GM21381 (cell line): ENCODE measurements at regions not wholly inside any gene's neighbourhood (a gene's known extent, or its start where the extent isn't known, plus 50 kb on each side); places are given as distances from the start of the nearest gene placed in this dataset.
"Not testable (repeated sequence)": the region's sequence is repeated elsewhere in the genome, so short reads cannot be mapped to it uniquely, and the experiment has no call there.

Experiments
- ATAC-seq: cut with Tn5 transposase; IDR thresholded peaks from one replicate; pipeline ENCODE4 v1.9.1; 2021; ENCODE audit warnings: mild to moderate bottlenecking, moderate library complexity; ENCODE audit not compliant: unreplicated experiment

DNA sequence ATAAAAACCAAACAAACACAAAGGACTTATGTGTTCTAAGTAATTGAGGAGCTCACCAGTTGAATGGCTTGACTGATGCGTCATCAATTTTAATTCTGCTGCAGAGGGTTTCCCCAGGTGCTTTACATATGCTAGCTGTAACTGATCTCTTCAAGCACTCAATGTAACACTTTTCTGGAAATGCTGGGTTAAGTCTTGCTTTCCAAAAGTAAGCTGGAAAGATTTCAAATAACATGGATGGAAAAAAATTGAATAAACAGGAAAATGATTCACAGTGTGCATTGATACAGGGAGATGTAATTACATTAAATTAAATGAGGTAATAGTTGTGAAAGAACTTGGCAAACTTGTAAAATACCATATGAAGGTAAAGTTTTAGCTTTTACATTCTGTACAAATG is 186.7 kb upstream of the WDFY3 start:
- no peak for ATAC-seq

DNA sequence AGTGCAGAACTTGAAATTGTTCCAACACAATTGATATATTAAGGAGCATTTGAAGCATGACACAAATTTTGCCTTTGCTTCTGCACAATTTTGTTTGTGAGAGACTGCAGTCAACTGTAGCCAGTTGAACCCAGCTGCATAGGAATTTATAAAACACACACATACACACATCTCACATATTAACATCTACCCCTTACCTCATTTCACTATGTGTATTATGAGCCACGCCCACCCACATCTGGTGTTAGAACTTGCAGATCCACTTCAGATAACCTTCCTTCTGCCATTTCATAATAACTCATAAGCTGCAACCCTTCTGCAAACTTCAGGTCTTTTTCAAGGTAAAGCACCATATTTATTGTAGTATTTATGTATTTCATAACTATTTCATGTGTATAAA is 188.1 kb upstream of the WDFY3 start:
- no peak for ATAC-seq

DNA sequence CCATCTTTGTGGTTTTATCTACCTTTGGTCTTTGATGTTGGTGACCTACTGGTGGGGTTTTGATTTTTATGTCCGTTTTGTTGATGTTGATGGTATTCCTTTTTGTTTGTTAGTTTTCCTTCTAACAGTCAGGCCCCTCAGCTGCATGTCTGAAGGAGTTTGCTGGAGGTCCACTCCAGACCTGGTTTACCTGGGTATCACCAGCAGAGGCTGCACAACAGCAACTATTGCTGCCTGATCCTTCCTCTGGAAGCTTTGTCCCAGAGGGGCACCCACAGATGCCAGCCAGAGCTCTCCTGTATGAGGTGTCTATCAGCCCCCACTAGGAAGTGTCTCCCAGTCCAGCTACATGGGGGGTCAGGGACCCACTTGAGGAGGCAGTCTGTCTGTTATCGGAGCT is 199.3 kb upstream of the WDFY3 start:
- ATAC-seq = no peak

DNA sequence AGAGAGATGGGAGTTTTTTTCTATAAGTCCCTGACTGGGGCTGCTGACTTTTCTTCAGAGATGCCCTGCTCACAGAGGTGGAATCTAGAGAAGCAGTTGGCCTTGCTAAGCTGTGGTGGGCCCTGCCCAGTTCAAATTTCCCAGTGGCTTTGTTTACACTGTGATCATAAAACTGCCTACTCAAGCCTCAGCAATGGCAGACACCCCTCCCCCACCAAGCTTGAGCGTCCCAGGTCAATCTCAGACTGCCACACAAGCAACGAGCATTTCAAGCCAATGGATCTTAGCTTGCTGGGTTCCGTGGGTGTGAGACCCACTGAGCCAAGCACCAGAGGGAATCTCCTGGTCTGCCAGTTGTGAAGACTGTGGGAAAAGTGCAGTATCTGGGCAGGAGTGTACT is 199.8 kb upstream of the WDFY3 start:
- no peak for ATAC-seq

DNA sequence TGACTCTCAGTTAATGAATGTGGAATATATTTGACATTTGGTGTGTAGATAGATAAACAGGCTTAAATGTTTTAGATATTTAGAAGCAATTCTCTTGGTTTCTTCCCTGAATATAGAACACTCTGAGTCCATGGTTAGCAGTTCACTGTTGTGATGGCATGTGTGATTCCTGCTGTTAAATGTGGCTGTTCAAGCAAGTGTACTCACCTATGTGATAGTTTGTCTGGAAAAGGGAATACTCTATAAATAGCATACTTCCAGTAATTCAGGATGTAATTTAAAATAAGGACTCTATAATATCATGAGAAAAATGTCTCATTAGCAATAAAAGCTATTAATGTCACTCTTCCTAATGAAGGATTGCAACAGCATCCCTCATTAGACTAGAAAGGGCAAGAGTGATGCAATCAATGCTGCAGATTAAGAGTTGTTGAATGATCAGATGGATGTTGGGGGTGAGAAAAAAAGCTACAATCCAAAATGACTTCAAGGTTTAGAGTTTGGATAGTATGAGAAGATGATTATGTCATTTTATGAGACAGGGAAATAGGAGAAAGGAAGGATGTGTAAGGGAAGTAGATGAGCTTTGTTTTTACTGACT is 201.8 kb upstream of the WDFY3 start:
- no peak for ATAC-seq

DNA sequence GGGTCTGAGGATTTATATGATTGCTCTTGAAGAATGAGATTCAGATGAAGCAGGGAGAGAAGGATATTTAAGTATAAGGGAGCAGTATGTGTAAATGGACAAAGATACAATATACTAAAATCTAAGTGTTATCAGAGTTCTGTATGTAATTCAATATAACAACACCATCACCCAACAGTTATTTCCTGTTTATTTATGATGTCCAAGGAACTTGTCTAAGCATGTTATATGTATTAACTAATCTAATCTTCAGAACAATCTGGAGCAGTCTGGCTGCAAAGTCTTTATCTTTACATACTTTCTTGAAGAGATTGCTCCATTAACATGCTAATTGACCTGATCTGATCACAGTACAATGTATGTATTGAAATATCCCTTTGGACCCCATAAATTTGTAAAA is 203.8 kb upstream of the WDFY3 start:
- no peak for ATAC-seq

DNA sequence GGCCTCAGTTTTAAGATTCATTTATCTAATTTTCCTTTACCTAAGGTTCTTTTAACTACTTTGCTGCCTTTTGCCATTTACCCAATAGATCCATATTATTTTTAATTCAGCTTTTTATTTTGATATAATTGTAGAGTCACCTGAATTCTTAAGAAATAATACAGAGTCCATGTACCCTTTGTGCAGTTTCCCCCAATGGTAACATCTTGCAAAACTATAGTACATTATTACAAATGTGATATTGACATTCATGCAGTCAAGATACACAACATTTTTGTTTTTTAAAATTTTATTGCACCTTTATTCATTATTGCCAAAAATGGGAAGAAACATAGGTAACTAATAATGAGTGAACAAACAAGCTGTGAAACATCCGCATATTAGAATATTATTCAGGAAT is 208.7 kb upstream of the WDFY3 start:
- no peak for ATAC-seq

DNA sequence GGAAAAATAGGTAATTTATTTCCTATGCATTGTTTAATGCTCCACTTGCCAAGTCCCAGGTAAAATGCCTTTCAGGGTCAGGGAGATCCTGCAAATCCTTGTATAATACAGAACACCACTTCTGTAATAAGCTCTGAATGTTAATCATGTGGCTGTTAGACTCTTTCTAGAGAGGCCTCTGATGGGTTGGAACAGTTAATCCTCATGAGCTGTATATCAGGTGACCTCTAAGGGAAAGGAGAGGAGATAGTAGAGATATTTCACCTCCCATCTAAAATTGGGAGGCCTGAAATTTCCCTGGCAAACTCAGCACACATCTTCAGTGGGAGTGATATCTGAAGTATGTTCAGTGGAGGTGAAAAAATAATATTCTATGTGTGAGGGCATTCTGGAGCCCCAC is 210.6 kb upstream of the WDFY3 start:
- no peak for ATAC-seq

DNA sequence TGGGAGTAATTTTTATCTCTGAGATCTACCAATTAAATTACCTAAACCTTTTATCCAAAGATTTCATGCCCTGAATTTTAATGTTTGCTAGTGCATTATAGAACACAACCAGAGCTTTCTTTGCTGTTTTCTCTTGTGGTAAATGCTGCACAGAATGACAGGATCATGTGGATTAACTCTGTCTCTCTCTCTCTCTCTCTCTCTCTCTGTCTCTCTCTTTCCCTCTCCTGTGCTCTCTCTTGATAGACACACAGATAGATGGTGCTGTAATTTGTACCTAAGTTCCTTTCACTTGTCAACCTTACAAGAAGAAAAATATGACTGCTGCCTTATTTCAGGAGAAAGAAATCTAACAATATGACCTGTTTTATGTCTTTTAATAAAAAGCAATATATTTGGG is 211.2 kb upstream of the WDFY3 start:
- no peak for ATAC-seq

DNA sequence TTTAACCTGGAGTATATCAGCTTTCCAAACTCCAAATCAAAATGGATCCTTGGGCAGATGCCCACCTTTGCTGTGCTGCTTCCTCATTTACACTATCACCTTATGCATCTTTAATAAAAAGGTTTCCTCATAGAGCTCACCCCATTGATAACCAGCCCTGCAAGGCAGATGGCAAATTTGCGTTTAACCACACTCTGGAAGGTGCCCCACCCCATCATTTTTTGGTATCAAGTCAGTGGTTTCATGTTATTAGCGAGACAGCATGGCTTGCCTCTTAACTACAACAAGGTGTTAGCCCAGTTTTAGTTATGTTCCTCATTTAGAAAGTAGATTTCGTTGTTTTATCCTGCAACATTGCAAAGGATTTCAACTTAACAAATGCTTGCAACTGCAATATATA is 214.0 kb upstream of the WDFY3 start:
- no peak for ATAC-seq

DNA sequence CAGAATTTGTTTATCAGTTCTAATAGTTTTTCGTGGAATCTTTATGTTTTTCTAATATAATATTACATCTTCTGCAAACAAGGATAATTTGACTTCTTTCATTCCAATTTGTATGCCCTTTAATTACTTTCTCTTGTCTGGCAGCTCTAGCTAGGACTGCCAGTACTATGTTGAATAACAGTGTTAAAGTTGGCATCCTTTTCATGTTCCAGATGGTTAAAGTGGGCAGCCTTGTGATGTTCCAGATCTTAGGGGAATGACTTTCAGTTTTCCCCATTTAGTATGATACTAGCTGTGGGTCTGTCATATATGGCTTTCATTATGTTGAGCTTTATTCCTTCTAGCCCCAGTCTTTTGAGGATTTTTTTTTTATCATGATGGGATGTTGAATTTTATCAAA is 220.6 kb upstream of the WDFY3 start:
- ATAC-seq = no peak

DNA sequence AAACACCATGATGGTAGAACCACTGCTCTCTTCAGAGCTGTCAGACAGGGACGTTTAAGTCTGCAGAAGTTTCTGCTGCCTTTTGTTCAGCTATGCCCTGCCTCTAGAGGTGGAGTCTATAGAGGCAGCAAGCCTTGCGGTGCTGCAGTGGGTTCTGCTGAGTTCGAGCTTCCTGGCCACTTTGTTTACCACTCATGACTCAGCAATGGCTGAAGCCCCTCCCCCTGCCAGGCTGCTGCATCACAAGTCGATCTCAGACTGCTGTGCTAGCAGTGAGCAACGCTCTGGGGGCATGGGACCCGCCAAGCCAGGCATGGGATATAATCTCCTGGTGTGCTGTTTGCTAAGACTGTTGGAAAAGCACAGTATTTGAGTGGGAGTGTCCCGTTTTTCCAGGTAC is 229.5 kb upstream of the WDFY3 start:
- ATAC-seq = not testable (repeated sequence)

DNA sequence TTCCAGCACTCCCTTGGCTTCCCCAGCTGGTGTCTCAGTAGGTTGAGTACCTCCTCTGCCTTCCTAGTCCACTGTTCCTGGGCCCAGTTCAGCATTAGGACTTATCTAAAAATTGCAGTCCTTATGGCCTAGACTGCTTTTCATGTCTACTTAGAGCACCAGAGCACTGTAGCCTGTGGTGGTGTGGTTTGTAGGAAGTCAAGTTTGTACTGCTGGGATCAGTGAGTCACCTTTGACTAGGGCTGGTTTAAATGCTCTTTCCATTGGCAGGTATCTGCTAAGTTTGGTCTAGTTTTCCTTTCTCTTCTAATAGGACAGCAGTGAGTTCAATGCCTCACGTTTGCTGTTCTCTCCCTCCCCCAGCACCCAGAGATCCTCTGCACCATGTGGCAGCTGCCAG is 233.6 kb upstream of the WDFY3 start:
- no peak for ATAC-seq

DNA sequence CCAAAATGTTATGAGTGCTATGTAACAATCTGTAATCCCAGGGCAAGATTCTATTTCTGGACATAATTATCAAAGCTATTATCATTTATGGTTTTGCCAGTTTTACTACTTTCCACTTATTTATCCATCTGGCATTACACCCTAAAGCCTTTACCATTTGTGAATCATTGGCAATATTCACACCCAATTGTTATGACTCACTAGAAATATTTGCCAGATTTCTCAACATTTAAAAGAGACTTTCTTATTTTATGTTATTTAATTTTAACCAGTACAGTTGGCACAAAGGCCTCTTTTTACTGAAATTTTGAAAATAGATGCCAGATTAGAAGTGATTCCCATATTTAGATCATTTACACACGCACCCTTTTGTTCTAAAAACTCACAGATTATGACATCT is 242.7 kb upstream of the WDFY3 start:
- ATAC-seq = no peak

DNA sequence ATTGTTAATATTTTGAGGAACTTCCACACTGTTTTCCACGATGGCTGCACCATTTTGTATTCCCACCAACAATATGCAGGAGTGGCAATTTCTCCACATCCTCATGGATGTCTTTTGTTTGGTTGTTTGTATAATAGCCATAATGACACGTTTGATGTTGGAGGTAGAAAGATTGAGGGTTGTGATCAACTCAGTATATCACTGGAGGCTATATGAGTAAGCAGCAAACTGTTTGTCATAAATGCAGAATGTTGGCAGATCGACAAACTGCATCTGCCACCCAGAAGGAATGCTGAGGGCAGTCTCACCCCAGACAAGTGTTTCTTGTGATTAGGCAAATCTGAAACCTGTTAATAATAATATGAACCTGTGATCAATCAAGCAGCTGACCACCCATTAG is 243.9 kb upstream of the WDFY3 start:
- no peak for ATAC-seq

DNA sequence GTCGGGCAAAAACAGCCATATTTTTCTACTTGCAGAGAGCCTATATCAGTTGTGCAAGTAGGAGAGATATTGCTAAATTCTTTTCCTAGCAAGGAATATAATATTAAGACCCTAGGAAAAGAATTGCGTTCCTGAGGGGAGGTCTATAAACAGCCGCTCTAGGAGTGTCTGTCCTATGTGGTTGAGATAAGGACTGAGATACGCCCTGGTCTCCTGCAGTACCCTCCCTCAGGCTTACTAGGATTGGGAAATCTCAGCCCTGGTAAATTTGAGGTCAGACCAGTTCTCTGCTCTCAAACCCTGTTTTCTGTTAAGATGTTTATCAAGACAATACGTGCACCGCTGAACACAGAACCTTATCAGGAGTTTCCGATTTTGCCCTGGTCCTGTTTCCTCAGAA is 250.1 kb upstream of the WDFY3 start:
- not testable (repeated sequence) for ATAC-seq

DNA sequence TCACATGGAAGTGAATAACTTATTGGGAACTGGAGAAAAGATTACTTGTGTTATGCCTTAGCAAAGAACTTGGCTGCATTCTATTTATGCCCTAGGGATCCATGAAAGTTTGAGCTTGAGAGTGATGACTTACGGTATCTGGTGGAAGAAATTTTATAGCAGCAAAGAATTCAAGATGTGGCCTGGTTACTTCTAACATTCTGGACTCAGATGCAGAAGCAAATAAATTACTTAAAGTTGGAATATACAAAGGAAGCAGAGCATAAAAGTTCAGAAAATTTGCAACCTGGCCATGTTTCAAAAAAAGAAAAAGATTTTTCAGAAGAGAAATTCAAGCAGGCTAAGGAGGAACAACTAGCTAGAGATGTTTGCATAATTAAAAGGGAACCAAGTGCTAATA is 252.3 kb upstream of the WDFY3 start:
- ATAC-seq = no peak

DNA sequence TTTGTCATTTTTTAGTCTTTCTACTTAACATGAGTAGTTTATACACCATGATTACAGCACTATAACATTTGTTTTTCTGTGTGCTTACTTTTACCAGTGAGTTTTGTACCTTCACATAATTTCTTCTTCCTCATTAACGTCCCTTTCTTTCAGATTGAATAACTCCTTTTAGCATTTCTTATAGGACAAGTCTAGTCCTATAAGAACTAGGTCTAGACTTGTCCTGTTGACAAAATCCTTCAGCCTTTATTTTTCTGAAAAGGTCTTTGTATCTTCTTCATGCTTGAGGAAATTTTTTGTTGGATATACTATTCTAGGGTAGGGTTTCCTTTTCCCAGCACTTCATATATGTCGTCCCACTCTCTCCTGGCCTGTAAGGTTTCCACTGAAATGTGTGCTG is 253.3 kb upstream of the ARHGAP24 start:
- ATAC-seq = no peak

DNA sequence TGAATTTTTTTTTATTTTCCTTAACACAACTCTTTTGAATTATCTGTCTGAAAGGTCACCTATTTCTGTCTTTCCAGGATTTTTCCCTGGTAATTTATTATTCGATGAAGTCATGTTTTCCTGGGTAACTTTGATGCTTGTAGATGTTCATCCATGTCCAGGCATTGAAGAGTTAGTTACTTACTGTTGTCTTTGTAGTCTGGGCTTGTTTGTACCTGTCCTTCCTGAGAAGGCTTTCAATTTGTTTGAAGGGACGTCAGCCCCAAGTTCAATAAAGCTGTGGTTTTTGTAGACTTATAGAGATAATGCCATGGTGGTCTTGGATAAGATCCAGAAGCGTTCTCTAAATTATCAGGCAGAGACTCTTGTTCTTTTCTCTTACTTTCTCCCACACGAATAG is 252.4 kb upstream of the ARHGAP24 start:
- no peak for ATAC-seq

DNA sequence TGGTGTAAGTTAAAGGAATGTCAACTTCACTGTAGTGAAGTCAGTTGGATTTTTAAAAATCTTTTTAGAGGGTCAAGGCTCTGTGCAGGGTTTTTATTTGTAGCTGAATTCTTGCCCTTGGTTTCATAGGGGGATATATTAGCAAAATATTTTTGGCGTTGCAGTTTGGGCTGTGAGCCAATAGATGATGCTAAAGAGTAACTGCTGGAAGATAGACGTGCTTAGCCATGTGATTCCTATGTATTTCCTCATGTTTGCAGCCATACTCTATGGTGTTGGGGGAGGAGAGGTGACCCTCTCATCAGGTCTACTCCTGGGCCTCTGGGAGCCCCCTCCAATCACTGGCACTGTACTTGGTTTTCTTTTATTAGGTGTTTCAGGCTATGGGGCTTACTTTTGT is 246.7 kb upstream of the ARHGAP24 start:
- ATAC-seq = no peak

DNA sequence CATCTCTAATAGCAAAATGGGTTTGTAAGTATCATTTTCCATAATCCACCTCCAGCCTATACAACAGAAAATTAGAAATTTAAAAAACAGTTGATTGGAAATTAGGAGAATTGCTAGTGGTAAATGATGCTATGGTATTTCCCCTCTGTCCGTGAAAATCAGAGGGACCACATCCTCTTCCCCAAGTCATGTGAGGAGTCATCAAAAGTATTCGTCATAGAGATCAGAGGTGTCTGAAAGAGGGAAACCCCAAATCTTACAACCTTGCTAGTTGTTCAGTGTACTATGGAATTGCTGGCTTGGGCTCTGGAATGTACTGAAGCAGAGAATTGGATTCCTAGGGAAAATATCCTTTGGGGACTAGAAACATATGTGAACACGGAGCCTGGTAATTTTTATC is 241.4 kb upstream of the ARHGAP24 start:
- ATAC-seq = no peak

DNA sequence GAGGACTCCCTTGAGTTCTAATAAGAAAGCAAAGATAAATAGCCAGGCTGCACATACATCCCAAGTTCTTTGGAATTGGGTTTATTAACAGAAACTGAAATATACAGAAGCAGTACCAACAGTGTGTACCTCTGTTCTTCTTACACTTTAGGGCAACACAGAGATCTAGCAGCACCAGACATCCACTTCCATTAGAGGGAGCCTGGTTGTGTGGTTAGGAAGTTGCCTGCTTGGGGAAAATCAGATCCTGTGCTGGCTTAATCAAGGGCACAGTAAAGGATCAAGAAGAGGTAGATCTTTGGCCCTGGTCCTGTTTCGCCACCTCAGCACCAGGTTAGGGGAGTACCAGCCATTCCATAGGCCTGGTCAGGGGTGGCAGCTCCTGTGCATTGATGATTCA is 231.1 kb upstream of the ARHGAP24 start:
- ATAC-seq = no peak

DNA sequence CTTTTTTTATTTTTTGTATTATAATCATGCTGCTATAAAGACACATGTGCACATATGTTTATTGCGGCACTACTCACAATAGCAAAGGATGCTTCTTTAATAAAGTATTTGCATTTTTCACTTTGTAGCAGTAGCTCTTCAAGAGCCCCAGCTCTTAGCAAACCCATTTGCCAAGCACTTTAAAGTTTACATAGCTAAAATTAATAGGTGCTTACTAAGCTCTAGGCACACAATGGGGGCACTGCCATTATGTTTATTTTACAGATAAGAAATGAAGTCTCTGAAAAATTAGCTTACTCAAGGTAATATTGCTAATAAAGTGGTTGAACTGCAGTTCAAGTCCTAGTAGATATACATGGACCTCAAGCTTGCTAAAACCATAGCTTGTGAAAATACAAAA is 230.3 kb upstream of the ARHGAP24 start:
- ATAC-seq = no peak

DNA sequence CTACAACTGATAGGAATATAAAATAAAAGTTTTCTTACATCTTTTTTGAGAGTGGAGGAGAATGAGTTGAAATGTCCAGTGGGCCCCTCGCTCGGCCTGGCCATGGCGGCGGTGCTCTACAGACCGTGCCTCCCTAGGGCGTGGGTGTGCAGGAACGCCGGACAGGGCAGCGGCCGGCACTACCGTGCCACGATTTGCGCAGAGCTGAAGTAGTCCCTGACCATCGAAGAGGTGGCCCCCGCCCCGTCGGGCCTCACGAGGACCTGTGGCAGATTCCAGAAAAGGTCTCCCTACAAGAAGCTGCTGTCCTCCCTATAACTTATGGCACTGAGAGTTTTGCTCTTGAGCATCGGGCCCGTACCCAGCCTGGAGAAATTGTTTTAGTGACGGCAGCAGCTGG is 228.9 kb upstream of the ARHGAP24 start:
- ATAC-seq = no peak
